Skeletal muscle tissue (tissue), 3 donors: ENCODE measurements at regions not wholly inside any gene's neighbourhood (a gene's known extent, or its start where the extent isn't known, plus 50 kb on each side); places are given as distances from the start of the nearest gene placed in this dataset.

Experiments
- H3K27ac ChIP-seq: one replicate; pipeline ENCODE4 v1.7.0; 2013; ENCODE audit warnings: mild to moderate bottlenecking, low read depth, low read length, inconsistent platforms
- H3K27me3 ChIP-seq, 3 donors: one replicate each; pipeline ENCODE4 v1.7.0; 2013; ENCODE audit warnings: low read length in 3 of 3; ENCODE audit not compliant: control insufficient read depth in 3 of 3, insufficient read depth in 3 of 3
- H3K36me3 ChIP-seq, 3 donors: one replicate each; pipeline ENCODE4 v1.7.0; 2013; ENCODE audit warnings: low read length in 3 of 3; ENCODE audit not compliant: control insufficient read depth in 3 of 3, insufficient read depth in 3 of 3
- H3K4me1 ChIP-seq, 3 donors: one replicate each; pipeline ENCODE4 v1.7.0; 2013; ENCODE audit warnings: low read length in 3 of 3, mild to moderate bottlenecking in 3 of 3; ENCODE audit not compliant: control insufficient read depth in 3 of 3, insufficient read depth in 3 of 3
- H3K4me3 ChIP-seq, 3 donors: one replicate each; pipeline ENCODE4 v1.7.0; 2013; ENCODE audit warnings: low read length in 3 of 3
- H3K9ac ChIP-seq, 3 donors: one replicate each; pipeline ENCODE4 v1.7.0; 2013; ENCODE audit warnings: low read length in 3 of 3, mild to moderate bottlenecking in 3 of 3, moderate library complexity in 2 of 3, low read depth in 1 of 3
- H3K9me3 ChIP-seq, 3 donors: one replicate each; pipeline ENCODE4 v1.7.0; 2013; ENCODE audit warnings: low read length in 3 of 3; ENCODE audit not compliant: control insufficient read depth in 3 of 3
- donor health status: Osteomylitis.

DNA sequence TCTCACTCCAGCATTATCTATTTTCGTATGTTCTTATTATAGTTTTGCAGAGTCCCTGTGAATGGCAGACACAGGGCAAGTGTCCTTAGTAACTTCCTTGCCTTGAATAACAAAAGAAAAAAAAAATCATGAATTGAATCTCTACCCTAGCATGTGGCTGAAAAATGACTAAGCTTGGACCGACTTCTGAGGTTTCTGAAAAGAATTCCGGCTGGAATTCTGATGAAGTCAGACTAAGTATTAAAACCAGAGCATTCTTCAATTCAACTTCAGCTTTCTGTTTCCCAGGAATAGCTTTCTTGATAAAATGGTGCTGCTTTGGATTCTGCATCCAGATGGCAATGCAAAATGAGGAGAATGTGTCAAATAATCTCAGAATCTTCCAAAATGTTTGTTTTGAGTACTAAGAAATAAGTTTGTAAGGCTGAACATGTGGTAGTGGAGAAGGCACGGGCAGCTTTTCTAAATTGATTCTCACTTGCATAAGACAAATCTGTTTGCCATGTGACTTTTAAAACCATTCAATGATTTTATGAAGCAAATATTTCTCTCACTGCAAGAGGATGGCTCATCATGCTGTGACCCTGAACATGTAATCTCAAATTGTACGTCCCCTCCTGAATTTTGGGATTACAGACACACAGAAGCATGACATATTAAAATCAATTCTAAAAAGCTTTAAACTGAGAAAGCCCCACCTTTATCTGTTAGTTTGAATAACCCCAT lies 1462.8 kb upstream of the LRRTM1 start:
- Histone ChIP-seq H3K9me3 (no peaks in the 10 kb centered on the region), H3K9ac (no peak overlapping the region), H3K27ac (no peak overlapping the region), H3K27me3 (no peaks in the 10 kb centered on the region), H3K4me3 (no peak overlapping the region), H3K36me3 (no peaks in the 10 kb centered on the region), H3K4me1 (no peaks in the 10 kb centered on the region)

DNA sequence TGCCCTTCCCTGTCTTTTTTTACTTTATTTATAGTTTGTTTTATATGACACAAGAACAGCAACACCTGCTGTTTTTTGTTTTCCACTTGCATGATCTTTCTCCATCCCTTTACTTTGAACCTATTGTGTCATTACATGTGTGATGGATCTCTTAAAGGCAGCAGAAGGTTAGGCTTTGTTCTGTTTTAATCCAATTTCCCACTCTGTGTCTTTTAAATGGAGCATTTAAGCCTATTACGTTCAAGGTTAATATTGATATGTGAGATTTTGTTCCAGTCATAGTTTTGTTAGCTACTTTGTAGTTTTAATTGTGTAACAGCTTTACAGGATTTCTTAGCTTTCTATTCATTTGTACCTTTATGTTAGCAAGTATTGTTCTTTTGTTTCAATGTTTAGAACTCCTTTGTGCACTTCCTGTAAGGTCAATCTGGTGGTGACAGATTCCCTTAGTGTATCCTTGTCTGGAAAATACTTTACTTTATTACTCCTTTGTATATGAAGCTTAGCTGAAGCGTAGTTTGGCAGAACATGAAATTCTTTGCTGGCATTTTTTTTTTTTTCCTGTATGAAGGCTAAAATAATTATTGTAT lies 1443.0 kb upstream of the LRRTM1 start:
- no peaks in the 10 kb centered on the region for H3K4me1 ChIP-seq
- no peak overlapping the region for H3K27ac ChIP-seq
- H3K27me3 ChIP-seq = no peaks in the 10 kb centered on the region
- no peak overlapping the region for H3K9ac ChIP-seq
- H3K4me3 ChIP-seq = no peak overlapping the region
- no peaks in the 10 kb centered on the region for H3K9me3 ChIP-seq
- no peaks in the 10 kb centered on the region for H3K36me3 ChIP-seq

DNA sequence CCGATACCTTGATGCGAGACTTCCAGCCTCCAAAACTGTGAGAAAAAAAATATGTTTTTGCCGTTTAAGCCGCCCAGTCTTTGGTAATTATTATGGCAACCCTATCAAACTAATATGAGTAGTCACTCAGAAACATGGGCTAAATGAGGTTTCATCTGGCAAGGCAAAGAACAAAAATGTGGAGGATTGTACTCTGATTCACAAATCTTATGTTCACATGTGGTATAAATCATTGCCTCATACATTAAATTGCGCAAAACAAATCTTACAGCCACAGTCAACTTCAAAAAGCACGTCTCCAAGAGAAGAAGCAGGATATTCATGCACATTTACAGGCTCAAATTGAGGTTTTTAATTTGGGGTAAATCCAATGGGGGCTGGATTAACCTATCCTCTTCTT lies 1435.4 kb upstream of the LRRTM1 start:
- H3K9me3 ChIP-seq = no peaks in the 10 kb centered on the region
- no peak overlapping the region for H3K9ac ChIP-seq
- no peak overlapping the region for H3K4me3 ChIP-seq
- H3K27me3 ChIP-seq = no peaks in the 10 kb centered on the region
- H3K4me1 ChIP-seq = no peaks in the 10 kb centered on the region
- H3K36me3 ChIP-seq = no peaks in the 10 kb centered on the region
- H3K27ac ChIP-seq = no peak overlapping the region

DNA sequence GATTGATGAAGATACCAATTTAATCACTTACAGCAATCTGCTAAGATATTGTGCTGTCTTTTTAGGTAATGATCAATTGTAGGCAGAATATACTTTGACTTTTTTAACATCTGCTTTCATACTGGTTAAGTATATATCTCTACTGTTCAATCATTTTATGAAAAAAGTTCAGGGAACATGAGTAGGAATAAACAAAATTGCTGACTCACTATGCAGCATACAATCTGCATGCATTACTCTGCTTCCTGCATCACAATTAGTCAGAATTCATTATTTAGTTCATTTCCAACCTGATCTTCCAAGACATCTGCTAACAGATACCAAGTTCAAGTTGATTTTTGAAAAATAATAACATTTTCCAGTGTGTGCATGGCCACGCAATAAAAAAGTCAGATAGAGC lies 1430.4 kb upstream of the LRRTM1 start:
- Histone ChIP-seq H3K9ac (no peak overlapping the region), H3K4me1 (no peaks in the 10 kb centered on the region), H3K27ac (no peak overlapping the region), H3K4me3 (no peak overlapping the region), H3K36me3 (no peaks in the 10 kb centered on the region), H3K9me3 (no peaks in the 10 kb centered on the region), H3K27me3 (no peaks in the 10 kb centered on the region)

DNA sequence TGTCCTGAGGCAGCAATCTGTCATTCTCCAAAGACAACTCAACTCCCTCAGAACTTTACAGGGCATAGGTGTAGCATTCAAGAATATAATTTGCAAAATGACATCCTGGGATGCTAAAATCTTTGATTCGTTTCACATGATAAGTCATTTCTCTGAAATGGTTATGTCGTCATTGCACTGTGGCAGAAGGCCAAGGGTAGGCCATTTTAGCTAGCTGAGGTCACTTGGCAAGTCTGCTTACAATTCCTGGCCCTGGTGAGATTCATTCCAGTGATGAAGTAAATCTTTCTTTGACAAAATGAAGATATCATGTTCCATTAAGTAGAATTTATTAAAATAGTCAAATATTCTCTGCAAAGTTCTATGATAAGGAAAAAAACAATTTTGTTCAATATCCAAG lies 1410.3 kb upstream of the LRRTM1 start:
- Histone ChIP-seq H3K9ac (no peak overlapping the region), H3K27ac (no peak overlapping the region), H3K4me3 (no peak overlapping the region)

DNA sequence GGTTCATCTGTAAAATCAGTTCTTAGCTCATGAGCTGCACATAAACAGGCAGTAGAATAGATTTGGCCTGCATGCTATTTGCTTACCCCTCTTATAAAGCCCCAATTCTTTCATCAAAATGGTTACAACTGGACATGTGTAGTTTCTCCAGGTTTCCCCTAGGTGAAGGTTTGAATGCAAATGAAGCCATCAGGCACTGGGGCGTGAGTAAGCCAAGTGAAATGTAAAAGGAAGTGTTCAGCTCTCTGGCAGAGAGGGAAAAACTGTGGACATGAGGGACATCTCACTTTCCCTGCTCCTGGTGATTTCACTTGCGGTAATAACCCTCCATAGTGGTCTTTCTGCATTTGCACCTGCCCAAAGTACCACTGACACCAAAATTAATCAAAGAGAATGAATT lies 1402.3 kb upstream of the LRRTM1 start:
- Histone ChIP-seq H3K9ac (no peak overlapping the region), H3K27ac (no peak overlapping the region), H3K4me3 (no peak overlapping the region), H3K4me1 (no peaks in the 10 kb centered on the region), H3K36me3 (no peaks in the 10 kb centered on the region), H3K27me3 (no peaks in the 10 kb centered on the region), H3K9me3 (no peaks in the 10 kb centered on the region)

More for the DNA sequence above, 1410.3 kb upstream of the LRRTM1 start:
- no peaks in the 10 kb centered on the region for H3K36me3 ChIP-seq
- H3K9me3 ChIP-seq = peaks cover 0 to 2% (median 0%) of the 10 kb centered on the region in 3 donors
- H3K4me1 ChIP-seq = no peaks in the 10 kb centered on the region
- no peaks in the 10 kb centered on the region for H3K27me3 ChIP-seq

DNA sequence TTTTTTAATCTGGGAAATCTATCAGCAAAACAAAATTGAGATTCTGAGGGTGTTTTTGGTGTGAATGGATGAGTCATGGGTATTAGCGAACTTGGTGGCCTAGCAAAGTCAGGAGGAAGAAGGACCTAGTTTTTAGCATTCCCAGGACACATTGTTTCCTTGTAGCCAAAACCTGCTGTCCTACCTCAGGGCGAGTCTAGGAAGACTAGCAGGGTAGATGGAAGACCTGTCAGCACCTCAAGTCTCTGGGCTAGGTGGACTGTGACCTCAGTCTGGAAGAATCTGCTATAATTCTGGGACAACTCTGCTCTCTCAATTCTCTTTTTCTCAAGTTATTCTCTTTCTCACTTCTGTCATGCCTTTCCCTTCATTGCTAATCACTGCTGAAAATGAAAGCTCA lies 1399.3 kb upstream of the LRRTM1 start:
- Histone ChIP-seq H3K4me1 (no peaks in the 10 kb centered on the region), H3K9me3 (no peaks in the 10 kb centered on the region), H3K27ac (no peak overlapping the region), H3K36me3 (no peaks in the 10 kb centered on the region), H3K27me3 (no peaks in the 10 kb centered on the region), H3K4me3 (no peak overlapping the region), H3K9ac (no peak overlapping the region)

DNA sequence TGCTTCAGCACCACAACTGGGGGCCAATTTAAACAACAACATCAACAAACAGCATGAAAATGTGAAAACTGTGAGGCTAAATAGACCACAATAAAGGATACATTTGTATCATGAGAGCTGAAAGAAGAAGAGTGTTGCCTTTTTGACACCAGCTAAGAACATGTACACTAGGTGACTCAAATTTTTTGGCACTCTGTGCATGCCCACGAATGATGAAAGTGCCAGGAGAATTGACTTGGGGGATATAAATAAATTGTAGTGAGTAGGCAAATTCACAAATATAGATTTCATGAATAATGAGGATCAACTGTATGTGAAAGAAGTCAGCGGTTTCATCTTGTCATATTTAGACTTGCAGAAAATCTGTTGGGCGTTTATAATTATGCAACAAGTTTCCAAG lies 1388.0 kb upstream of the LRRTM1 start:
- H3K4me3 ChIP-seq = no peak overlapping the region
- no peaks in the 10 kb centered on the region for H3K36me3 ChIP-seq
- H3K27me3 ChIP-seq = no peaks in the 10 kb centered on the region
- no peaks in the 10 kb centered on the region for H3K4me1 ChIP-seq
- H3K9ac ChIP-seq = no peak overlapping the region
- no peak overlapping the region for H3K27ac ChIP-seq
- no peaks in the 10 kb centered on the region for H3K9me3 ChIP-seq

DNA sequence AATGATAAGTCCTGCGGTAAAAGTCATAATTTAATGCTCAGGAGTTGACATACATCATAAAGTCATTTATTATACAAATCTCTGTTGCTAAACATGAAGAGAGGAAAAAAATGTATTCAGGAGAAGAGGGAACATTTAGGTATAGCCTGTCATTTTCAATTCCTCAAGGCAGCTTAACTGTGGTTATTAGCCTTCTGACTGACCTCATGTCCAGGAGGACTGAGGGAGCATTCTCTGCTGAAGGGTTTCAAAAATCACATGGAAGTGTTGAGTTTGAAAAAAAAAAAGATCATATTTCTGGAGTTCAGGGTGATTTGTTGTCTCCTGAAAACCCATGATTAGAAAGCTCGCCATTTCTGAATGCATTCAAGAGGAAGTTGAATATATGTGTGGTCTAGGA lies 1371.1 kb upstream of the LRRTM1 start:
- Histone ChIP-seq H3K27ac (no peak overlapping the region), H3K27me3 (no peaks in the 10 kb centered on the region), H3K36me3 (no peaks in the 10 kb centered on the region), H3K9me3 (no peaks in the 10 kb centered on the region), H3K4me3 (no peak overlapping the region), H3K4me1 (no peaks in the 10 kb centered on the region), H3K9ac (no peak overlapping the region)

DNA sequence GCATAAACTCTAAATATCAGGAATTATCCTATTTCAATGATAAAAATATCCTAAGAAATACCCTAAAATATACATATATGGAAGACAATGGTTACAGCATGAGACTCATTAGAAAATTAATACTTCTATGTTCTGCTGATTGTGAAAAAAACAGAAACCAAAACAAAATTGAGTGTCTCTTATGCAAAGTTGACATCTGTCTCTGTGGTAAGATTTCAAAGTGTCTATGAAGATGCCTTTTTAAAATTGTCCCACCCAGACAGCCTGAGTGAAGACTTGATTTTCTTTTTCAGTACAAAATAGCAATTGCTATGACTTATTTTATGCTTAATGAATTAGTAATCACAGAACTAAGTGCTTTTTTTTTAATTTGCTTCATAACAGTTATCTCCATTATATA lies 1368.4 kb upstream of the LRRTM1 start:
- no peak overlapping the region for H3K4me3 ChIP-seq
- no peaks in the 10 kb centered on the region for H3K4me1 ChIP-seq
- H3K9ac ChIP-seq = no peak overlapping the region
- no peaks in the 10 kb centered on the region for H3K27me3 ChIP-seq
- H3K27ac ChIP-seq = no peak overlapping the region
- no peaks in the 10 kb centered on the region for H3K36me3 ChIP-seq
- H3K9me3 ChIP-seq = no peaks in the 10 kb centered on the region
